HEK293 (cell line): ENCODE measurements at regions not wholly inside any gene's neighbourhood (a gene's known extent, or its start where the extent isn't known, plus 50 kb on each side); places are given as distances from the start of the nearest gene placed in this dataset.

Source experiments
- CTCF ChIP-seq: fragments of 450-650 bp; formaldehyde crosslinking; IDR thresholded peaks from 2 replicates; pipeline ENCODE4 v1.5.1; 2016; ENCODE audit warnings: missing biosample characterization, missing genetic modification characterization
- FEZF1 ChIP-seq: fragments of 450-650 bp; formaldehyde crosslinking; IDR thresholded peaks from 2 replicates; pipeline ENCODE4 v1.5.1; 2016; ENCODE audit warnings: missing biosample characterization, missing genetic modification characterization
- GLIS1 ChIP-seq: fragments of 450-650 bp; formaldehyde crosslinking; IDR thresholded peaks from 2 replicates; pipeline ENCODE4 v1.5.1; 2016; ENCODE audit warnings: missing biosample characterization, missing genetic modification characterization
- KLF8 ChIP-seq: fragments of 450-650 bp; formaldehyde crosslinking; IDR thresholded peaks from 2 replicates; pipeline ENCODE4 v1.5.1; 2016; ENCODE audit warnings: missing biosample characterization, missing genetic modification characterization
- SCRT1 ChIP-seq: fragments of 450-650 bp; formaldehyde crosslinking; IDR thresholded peaks from 2 replicates; pipeline ENCODE4 v1.5.1; 2016; ENCODE audit warnings: missing biosample characterization, missing genetic modification characterization, borderline replicate concordance
- SETDB1 ChIP-seq: IDR thresholded peaks from one replicate; pipeline ENCODE4 v1.6.1; 2017; ENCODE audit warnings: mild to moderate bottlenecking, low read length, moderate library complexity, mixed read lengths; ENCODE audit not compliant: insufficient read length
- ZBTB21 ChIP-seq: fragments of 450-650 bp; formaldehyde crosslinking; IDR thresholded peaks from 2 replicates; pipeline ENCODE4 v1.5.1; 2017; ENCODE audit warnings: missing biosample characterization, missing genetic modification characterization
- ZNF501 ChIP-seq: fragments of 450-650 bp; formaldehyde crosslinking; IDR thresholded peaks from 2 replicates; pipeline ENCODE4 v1.5.1; 2016; ENCODE audit warnings: missing biosample characterization, missing genetic modification characterization
- ZNF510 ChIP-seq: fragments of 450-650 bp; formaldehyde crosslinking; IDR thresholded peaks from 2 replicates; pipeline ENCODE4 v1.5.1; 2018; ENCODE audit warnings: mild to moderate bottlenecking, missing genetic modification characterization, missing biosample characterization; ENCODE audit not compliant: insufficient replicate concordance
- ZNF549 ChIP-seq: fragments of 450-650 bp; IDR thresholded peaks from 2 replicates; pipeline ENCODE4 v1.5.1; 2018; ENCODE audit warnings: missing biosample characterization, missing genetic modification characterization, mild to moderate bottlenecking, inconsistent platforms, moderate library complexity
- ZNF561 ChIP-seq: fragments of 450-650 bp; IDR thresholded peaks from 2 replicates; pipeline ENCODE4 v1.5.1; 2018; ENCODE audit warnings: missing biosample characterization, missing genetic modification characterization, borderline replicate concordance
- ZNF624 ChIP-seq: fragments of 450-650 bp; formaldehyde crosslinking; IDR thresholded peaks from 2 replicates; pipeline ENCODE4 v1.5.1; 2017; ENCODE audit warnings: missing biosample characterization, missing genetic modification characterization
- ZNF639 ChIP-seq: fragments of 450-650 bp; formaldehyde crosslinking; IDR thresholded peaks from 2 replicates; pipeline ENCODE4 v1.5.1; 2016; ENCODE audit warnings: missing biosample characterization, missing genetic modification characterization
- ZSCAN18 ChIP-seq: fragments of 450-650 bp; formaldehyde crosslinking; IDR thresholded peaks from 2 replicates; pipeline ENCODE4 v1.5.1; 2016; ENCODE audit warnings: missing biosample characterization, missing genetic modification characterization

GRCh38 chr4:181151856-181152255, 1091.3 kb upstream of the TENM3 start:
- TF ChIP-seq CTCF (tag by site-specific recombination) (no peak), SETDB1 (no peak), ZNF639 (no peak), SCRT1 (no peak), FEZF1 (tag by site-specific recombination) (no peak), ZNF624 (tag by site-specific recombination) (no peak), ZBTB21 (no peak), GLIS1 (tag by site-specific recombination) (no peak), ZNF549 (tag by site-specific recombination) (no peak), ZSCAN18 (tag by site-specific recombination) (no peak), ZNF501 (no peak), ZNF510 (tag by site-specific recombination) (no peak), ZNF561 (tag by site-specific recombination) (no peak), KLF8 (tag by site-specific recombination) (no peak)
